Neural cell (in vitro differentiated cells): ENCODE measurements at regions not wholly inside any gene's neighbourhood (a gene's known extent, or its start where the extent isn't known, plus 50 kb on each side); places are given as distances from the start of the nearest gene placed in this dataset.

Experiments
- H2AFZ ChIP-seq: fragments of 200-600, 300-800 bp; sonication (generic), shearing (Covaris generic); 2 replicates; pipeline ENCODE4 v1.6.0; 2014; ENCODE audit warnings: low read depth, mild to moderate bottlenecking, antibody characterized with exemption, low read length, moderate library complexity
- H3F3A ChIP-seq: fragments of 200-600 bp; shearing (Covaris generic); 2 replicates; pipeline ENCODE4 v1.6.1; 2016; ENCODE audit warnings: mild to moderate bottlenecking, moderate library complexity, mixed read lengths, antibody characterized with exemption, low read length; ENCODE audit not compliant: insufficient read depth, poor library complexity, severe bottlenecking
- H3K27ac ChIP-seq: fragments of 200-600, 300-800 bp; sonication (generic), shearing (Covaris generic); 2 replicates; pipeline ENCODE4 v1.5.1; 2014; ENCODE audit warnings: mild to moderate bottlenecking, low read length, moderate library complexity
- H3K27me3 ChIP-seq: fragments of 300-800, 200-600 bp; sonication (generic), shearing (Covaris generic); 2 replicates; pipeline ENCODE4 v1.6.0; 2014; ENCODE audit warnings: mild to moderate bottlenecking, low read depth, low read length, moderate library complexity; ENCODE audit not compliant: insufficient read depth
- H3K36me3 ChIP-seq: fragments of 300-800, 200-600 bp; sonication (generic), shearing (Covaris generic); 2 replicates; pipeline ENCODE4 v1.5.1; 2014; ENCODE audit warnings: mild to moderate bottlenecking, antibody characterized with exemption, low read length, moderate library complexity; ENCODE audit not compliant: insufficient read depth
- H3K4me2 ChIP-seq: fragments of 300-800, 200-600 bp; sonication (generic), shearing (Covaris generic); 2 replicates; pipeline ENCODE4 v1.6.0; 2014; ENCODE audit warnings: mild to moderate bottlenecking, low read length
- H3K4me3 ChIP-seq: fragments of 300-800, 200-600 bp; sonication (generic), shearing (Covaris generic); 2 replicates; pipeline ENCODE4 v1.5.1; 2014; ENCODE audit warnings: mild to moderate bottlenecking, low read length, moderate library complexity
- H3K79me2 ChIP-seq: fragments of 200-600 bp; shearing (Covaris generic); replicated peaks from 2 replicates; pipeline ENCODE4 v1.6.0; 2014; ENCODE audit warnings: mild to moderate bottlenecking, low read length, moderate library complexity; ENCODE audit not compliant: insufficient read depth
- H3K9ac ChIP-seq: fragments of 300-800, 200-600 bp; sonication (generic), shearing (Covaris generic); 2 replicates; pipeline ENCODE4 v1.6.1; 2016; ENCODE audit warnings: mild to moderate bottlenecking, low read length, mixed read lengths
- H3K9me2 ChIP-seq: fragments of 200-600 bp; shearing (Covaris generic); 2 replicates; pipeline ENCODE4 v1.6.1; 2016; ENCODE audit warnings: mild to moderate bottlenecking, low read length, mixed read lengths; ENCODE audit not compliant: insufficient read depth
- H3K9me3 ChIP-seq: fragments of 200-600, 300-800 bp; sonication (generic), shearing (Covaris generic); 2 replicates; pipeline ENCODE4 v1.6.1; 2016; ENCODE audit warnings: mild to moderate bottlenecking, mixed run types, low read length, moderate library complexity, mixed read lengths
- H4K20me1 ChIP-seq: fragments of 200-600 bp; shearing (Covaris generic); 2 replicates; pipeline ENCODE4 v1.6.1; 2016; ENCODE audit warnings: mild to moderate bottlenecking, mixed run types; ENCODE audit not compliant: insufficient read depth
- CTCF ChIP-seq: fragments of 450-650 bp; IDR thresholded peaks from 2 replicates; pipeline ENCODE4 v1.5.1; 2014; ENCODE audit warnings: antibody characterized with exemption, mild to moderate bottlenecking, moderate library complexity; ENCODE audit not compliant: poor library complexity, severe bottlenecking
- EP300 ChIP-seq: fragments of 450-650 bp; conservative IDR thresholded peaks from 2 replicates; pipeline ENCODE4 v1.6.1; 2014; ENCODE audit warnings: antibody characterized with exemption, mild to moderate bottlenecking, moderate library complexity; ENCODE audit not compliant: poor library complexity, severe bottlenecking
- EZH2 ChIP-seq: fragments of 200-600, 300-800 bp; shearing (Covaris generic), sonication (generic); IDR thresholded peaks from 2 replicates; pipeline ENCODE4 v1.6.1; 2014; ENCODE audit warnings: antibody characterized with exemption, low read length, borderline replicate concordance, mild to moderate bottlenecking; ENCODE audit not compliant: insufficient read depth, poor library complexity, severe bottlenecking
- MXI1 ChIP-seq: fragments of 450-650 bp; conservative IDR thresholded peaks from 2 replicates; pipeline ENCODE4 v1.6.1; 2014; ENCODE audit warnings: antibody characterized with exemption, mild to moderate bottlenecking; ENCODE audit not compliant: poor library complexity, severe bottlenecking
- POLR2AphosphoS5 ChIP-seq: IDR thresholded peaks from 2 replicates; pipeline ENCODE4 v1.6.1; 2012
- RAD21 ChIP-seq: fragments of 450-650 bp; conservative IDR thresholded peaks from 2 replicates; pipeline ENCODE4 v1.6.1; 2014; ENCODE audit warnings: antibody characterized with exemption, mild to moderate bottlenecking, moderate library complexity
- SMC3 ChIP-seq: fragments of 450-650 bp; conservative IDR thresholded peaks from 2 replicates; pipeline ENCODE4 v1.6.1; 2014; ENCODE audit warnings: antibody characterized with exemption, mild to moderate bottlenecking, moderate library complexity; ENCODE audit not compliant: poor library complexity
- TAF1 ChIP-seq: IDR thresholded peaks from 2 replicates; pipeline ENCODE4 v1.6.1; 2012; ENCODE audit warnings: low read depth
- TF ChIP-seq, protein P1 (sequence below): IDR thresholded peaks from 2 replicates; pipeline ENCODE4 v1.6.1; 2012; ENCODE audit warnings: borderline replicate concordance

GRCh38 chr4:178738026-178738425 lies 1295.8 kb upstream of the AGA start:
- Histone ChIP-seq H3F3A (no peaks in the 10 kb centered on the region), H3K4me2 (no peak overlapping the region), H3K79me2 (no peaks in the 10 kb centered on the region), H3K27ac (no peak overlapping the region), H2AFZ (no peak overlapping the region), H4K20me1 (no peaks in the 10 kb centered on the region), H3K4me3 (no peak overlapping the region), H3K9me2 (no peaks in the 10 kb centered on the region), H3K36me3 (no peaks in the 10 kb centered on the region), H3K9me3 (no peaks in the 10 kb centered on the region), H3K27me3 (no peaks in the 10 kb centered on the region), H3K9ac (no peak overlapping the region)
- TF ChIP-seq EP300 (no peak), CTCF (no peak), RAD21 (no peak), MXI1 (no peak), SMC3 (no peak), EZH2 (no peak), TAF1 (no peak)
- TF ChIP-seq, protein P1, sequence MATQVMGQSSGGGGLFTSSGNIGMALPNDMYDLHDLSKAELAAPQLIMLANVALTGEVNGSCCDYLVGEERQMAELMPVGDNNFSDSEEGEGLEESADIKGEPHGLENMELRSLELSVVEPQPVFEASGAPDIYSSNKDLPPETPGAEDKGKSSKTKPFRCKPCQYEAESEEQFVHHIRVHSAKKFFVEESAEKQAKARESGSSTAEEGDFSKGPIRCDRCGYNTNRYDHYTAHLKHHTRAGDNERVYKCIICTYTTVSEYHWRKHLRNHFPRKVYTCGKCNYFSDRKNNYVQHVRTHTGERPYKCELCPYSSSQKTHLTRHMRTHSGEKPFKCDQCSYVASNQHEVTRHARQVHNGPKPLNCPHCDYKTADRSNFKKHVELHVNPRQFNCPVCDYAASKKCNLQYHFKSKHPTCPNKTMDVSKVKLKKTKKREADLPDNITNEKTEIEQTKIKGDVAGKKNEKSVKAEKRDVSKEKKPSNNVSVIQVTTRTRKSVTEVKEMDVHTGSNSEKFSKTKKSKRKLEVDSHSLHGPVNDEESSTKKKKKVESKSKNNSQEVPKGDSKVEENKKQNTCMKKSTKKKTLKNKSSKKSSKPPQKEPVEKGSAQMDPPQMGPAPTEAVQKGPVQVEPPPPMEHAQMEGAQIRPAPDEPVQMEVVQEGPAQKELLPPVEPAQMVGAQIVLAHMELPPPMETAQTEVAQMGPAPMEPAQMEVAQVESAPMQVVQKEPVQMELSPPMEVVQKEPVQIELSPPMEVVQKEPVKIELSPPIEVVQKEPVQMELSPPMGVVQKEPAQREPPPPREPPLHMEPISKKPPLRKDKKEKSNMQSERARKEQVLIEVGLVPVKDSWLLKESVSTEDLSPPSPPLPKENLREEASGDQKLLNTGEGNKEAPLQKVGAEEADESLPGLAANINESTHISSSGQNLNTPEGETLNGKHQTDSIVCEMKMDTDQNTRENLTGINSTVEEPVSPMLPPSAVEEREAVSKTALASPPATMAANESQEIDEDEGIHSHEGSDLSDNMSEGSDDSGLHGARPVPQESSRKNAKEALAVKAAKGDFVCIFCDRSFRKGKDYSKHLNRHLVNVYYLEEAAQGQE, result no peak

DNA sequence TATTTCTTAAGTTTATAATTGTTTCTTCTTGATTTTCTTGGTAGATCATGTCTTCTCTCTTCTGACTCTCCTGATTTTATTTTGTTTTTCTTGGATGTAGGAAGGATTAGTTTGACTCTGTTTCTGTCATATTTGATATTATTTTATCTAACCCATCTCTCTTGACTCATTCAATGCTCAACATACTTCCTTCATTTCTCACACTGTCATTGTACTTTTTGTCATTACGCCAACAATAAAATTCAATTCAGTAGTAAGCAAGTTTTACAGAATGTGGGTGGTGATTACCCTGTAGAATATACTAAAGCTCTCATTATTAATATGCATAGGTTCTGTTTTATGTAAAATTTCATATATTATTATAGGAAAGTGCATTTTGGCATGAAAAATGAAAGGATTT lies 1303.0 kb upstream of the AGA start:
- no peaks in the 10 kb centered on the region for H4K20me1 ChIP-seq
- H3K36me3 ChIP-seq, result no peaks in the 10 kb centered on the region
- H3K4me2 ChIP-seq, result no peak overlapping the region
- H3K9ac ChIP-seq, result no peak overlapping the region
- H3K4me3 ChIP-seq, result no peak overlapping the region
- no peaks in the 10 kb centered on the region for H3K79me2 ChIP-seq
- TF ChIP-seq POLR2AphosphoS5, result no peak
- TF ChIP-seq CTCF, result no peak
- TF ChIP-seq MXI1, result no peak
- no peak for TF ChIP-seq EP300
- TF ChIP-seq EZH2, result no peak
- TF ChIP-seq, protein P1, result no peak
- TF ChIP-seq TAF1, result no peak
- no peak for TF ChIP-seq RAD21
- no peak for TF ChIP-seq SMC3
- H3K27me3 ChIP-seq, result no peaks in the 10 kb centered on the region
- H3K9me2 ChIP-seq, result no peaks in the 10 kb centered on the region
- no peak overlapping the region for H3K27ac ChIP-seq
- H3F3A ChIP-seq, result no peaks in the 10 kb centered on the region
- H3K9me3 ChIP-seq, result no peaks in the 10 kb centered on the region
- no peak overlapping the region for H2AFZ ChIP-seq
